ENCODE measurements at regions not wholly inside any gene's neighbourhood (a gene's known extent, or its start where the extent isn't known, plus 50 kb on each side); places are given as distances from the start of the nearest gene placed in this dataset.

- Histone ChIP-seq H3K9ac (no peak overlapping the region), H3K9me3 (no peaks in the 10 kb centered on the region), H3K27ac (no peak overlapping the region), H3K4me3 (no peak overlapping the region), H3K4me2 (no peak overlapping the region), H4K20me1 (no peaks in the 10 kb centered on the region), H3K27me3 (no peaks in the 10 kb centered on the region), H3K36me3 (no peaks in the 10 kb centered on the region), H3K4me1 (no peaks in the 10 kb centered on the region)
- no peak for TF ChIP-seq Cebpa-rat (IDR thresholded peaks at IDR 0.05)
These were observed 554.1 kb downstream of the CETN3 start for GRCh38 chr5:89855417-89855816.

GRCh38 chr5:89851911-89852310, 557.6 kb downstream of the CETN3 start:
- Histone ChIP-seq H3K9ac (no peak overlapping the region), H3K4me1 (no peaks in the 10 kb centered on the region), H3K27ac (no peak overlapping the region), H3K4me3 (no peak overlapping the region), H3K4me2 (no peak overlapping the region), H3K36me3 (no peaks in the 10 kb centered on the region), H4K20me1 (no peaks in the 10 kb centered on the region), H3K9me3 (no peaks in the 10 kb centered on the region), H3K27me3 (no peaks in the 10 kb centered on the region)
- no peak for TF ChIP-seq Cebpa-rat (IDR thresholded peaks at IDR 0.05)

- TF ChIP-seq Cebpa-rat (IDR thresholded peaks at IDR 0.05): no peak
- Histone ChIP-seq H3K4me3 (no peak overlapping the region), H3K27ac (no peak overlapping the region), H3K9me3 (no peaks in the 10 kb centered on the region), H3K36me3 (no peaks in the 10 kb centered on the region), H3K4me2 (no peak overlapping the region), H3K27me3 (no peaks in the 10 kb centered on the region), H3K4me1 (no peaks in the 10 kb centered on the region), H4K20me1 (no peaks in the 10 kb centered on the region), H3K9ac (no peak overlapping the region)
These were observed 559.1 kb downstream of the CETN3 start for GRCh38 chr5:89850513-89850865.

GRCh38 chr5:89849830-89850512, 559.6 kb downstream of the CETN3 start:
- no peak overlapping the region for H3K4me2 ChIP-seq
- no peak for TF ChIP-seq Cebpa-rat (IDR thresholded peaks at IDR 0.05)

GRCh38 chr5:89847743-89848142, 561.8 kb downstream of the CETN3 start:
- Histone ChIP-seq H3K4me1 (no peaks in the 10 kb centered on the region), H4K20me1 (no peaks in the 10 kb centered on the region), H3K36me3 (no peaks in the 10 kb centered on the region), H3K9me3 (no peaks in the 10 kb centered on the region), H3K27ac (no peak overlapping the region), H3K9ac (no peak overlapping the region), H3K4me3 (no peak overlapping the region), H3K27me3 (no peaks in the 10 kb centered on the region), H3K4me2 (no peak overlapping the region)
- no peak for TF ChIP-seq Cebpa-rat (IDR thresholded peaks at IDR 0.05)

More at GRCh38 chr5:89849830-89850512, 559.6 kb downstream of the CETN3 start:
- Histone ChIP-seq H3K27me3 (no peaks in the 10 kb centered on the region), H3K27ac (no peak overlapping the region), H3K4me1 (no peaks in the 10 kb centered on the region), H3K9me3 (no peaks in the 10 kb centered on the region), H3K9ac (no peak overlapping the region), H3K4me3 (no peak overlapping the region), H3K36me3 (no peaks in the 10 kb centered on the region), H4K20me1 (no peaks in the 10 kb centered on the region)

GRCh38 chr5:89844548-89844947, 565.0 kb downstream of the CETN3 start:
- Histone ChIP-seq H3K27ac (no peak overlapping the region), H3K9me3 (no peaks in the 10 kb centered on the region), H3K9ac (no peak overlapping the region), H4K20me1 (no peaks in the 10 kb centered on the region), H3K4me1 (no peaks in the 10 kb centered on the region), H3K4me2 (no peak overlapping the region), H3K36me3 (no peaks in the 10 kb centered on the region), H3K27me3 (no peaks in the 10 kb centered on the region), H3K4me3 (no peak overlapping the region)
- no peak for TF ChIP-seq Cebpa-rat (IDR thresholded peaks at IDR 0.05)

GRCh38 chr5:89842531-89842930, 567.0 kb downstream of the CETN3 start:
- Histone ChIP-seq H4K20me1 (no peaks in the 10 kb centered on the region), H3K27me3 (no peaks in the 10 kb centered on the region), H3K9ac (no peak overlapping the region)

GRCh38 chr5:89840906-89841305, 568.6 kb downstream of the CETN3 start:
- no peak overlapping the region for H3K4me2 ChIP-seq
- no peaks in the 10 kb centered on the region for H3K4me1 ChIP-seq
- no peak overlapping the region for H3K27ac ChIP-seq
- H3K9me3 ChIP-seq: no peaks in the 10 kb centered on the region
- H3K4me3 ChIP-seq: no peak overlapping the region
- H4K20me1 ChIP-seq: no peaks in the 10 kb centered on the region
- H3K9ac ChIP-seq: no peak overlapping the region
- TF ChIP-seq Cebpa-rat (IDR thresholded peaks at IDR 0.05): no peak
- H3K36me3 ChIP-seq: no peaks in the 10 kb centered on the region
- H3K27me3 ChIP-seq: no peaks in the 10 kb centered on the region

More at GRCh38 chr5:89842531-89842930, 567.0 kb downstream of the CETN3 start:
- no peak for TF ChIP-seq Cebpa-rat (IDR thresholded peaks at IDR 0.05)
- H3K4me3 ChIP-seq: no peak overlapping the region
- no peaks in the 10 kb centered on the region for H3K9me3 ChIP-seq
- H3K4me2 ChIP-seq: no peak overlapping the region
- H3K36me3 ChIP-seq: no peaks in the 10 kb centered on the region
- no peaks in the 10 kb centered on the region for H3K4me1 ChIP-seq
- H3K27ac ChIP-seq: no peak overlapping the region

- TF ChIP-seq Cebpa-rat (IDR thresholded peaks at IDR 0.05): no peak
- Histone ChIP-seq H4K20me1 (no peaks in the 10 kb centered on the region), H3K4me3 (no peak overlapping the region), H3K27ac (no peak overlapping the region), H3K4me1 (no peaks in the 10 kb centered on the region), H3K4me2 (no peak overlapping the region), H3K36me3 (no peaks in the 10 kb centered on the region), H3K9me3 (no peaks in the 10 kb centered on the region), H3K27me3 (no peaks in the 10 kb centered on the region), H3K9ac (no peak overlapping the region)
These were observed 578.9 kb downstream of the CETN3 start for GRCh38 chr5:89830691-89831090.

GRCh38 chr5:89827960-89828359, 581.6 kb downstream of the CETN3 start:
- H3K27ac ChIP-seq: no peak overlapping the region
- no peaks in the 10 kb centered on the region for H3K36me3 ChIP-seq
- no peaks in the 10 kb centered on the region for H3K9me3 ChIP-seq
- TF ChIP-seq Cebpa-rat (IDR thresholded peaks at IDR 0.05): no peak
- H3K27me3 ChIP-seq: no peaks in the 10 kb centered on the region
- no peak overlapping the region for H3K4me2 ChIP-seq
- no peaks in the 10 kb centered on the region for H3K4me1 ChIP-seq
- H3K9ac ChIP-seq: no peak overlapping the region
- no peak overlapping the region for H3K4me3 ChIP-seq
- H4K20me1 ChIP-seq: no peaks in the 10 kb centered on the region

- Histone ChIP-seq H4K20me1 (no peaks in the 10 kb centered on the region), H3K4me2 (no peak overlapping the region), H3K9me3 (no peaks in the 10 kb centered on the region), H3K4me1 (no peaks in the 10 kb centered on the region), H3K36me3 (no peaks in the 10 kb centered on the region), H3K4me3 (no peak overlapping the region), H3K9ac (no peak overlapping the region), H3K27me3 (no peaks in the 10 kb centered on the region), H3K27ac (no peak overlapping the region)
- no peak for TF ChIP-seq Cebpa-rat (IDR thresholded peaks at IDR 0.05)
These were observed 582.2 kb downstream of the CETN3 start for GRCh38 chr5:89827359-89827758.
